Tibial nerve (tissue), 4 donors: ENCODE measurements at regions not wholly inside any gene's neighbourhood (a gene's known extent, or its start where the extent isn't known, plus 50 kb on each side); places are given as distances from the start of the nearest gene placed in this dataset.

Experiments used
- DNase-seq, 2 donors: peaks; one replicate each; pipeline ENCODE4 v3.0.0-alpha.2; 2019; ENCODE audit warnings: low spot score in 2 of 2
- H3K27ac ChIP-seq, 4 donors: fragments of 200-600 bp; sonication (generic) in 3 of 4; one replicate each; pipeline ENCODE4 v1.5.1; 2017 to 2019; ENCODE audit warnings: mild to moderate bottlenecking in 1 of 4
- H3K27me3 ChIP-seq, 2 donors: fragments of 200-600 bp; sonication (generic) in 1 of 2; one replicate each; pipeline versions ENCODE4 v1.5.1 to v1.6.0; 2017 to 2019
- H3K36me3 ChIP-seq, 3 donors: fragments of 200-600 bp; sonication (generic); one replicate each; pipeline ENCODE4 v1.5.1; 2018 to 2019
- H3K4me1 ChIP-seq, 4 donors: fragments of 200-600 bp; sonication (generic) in 3 of 4; one replicate each; pipeline ENCODE4 v1.5.1; 2017 to 2019
- H3K4me3 ChIP-seq, 4 donors: fragments of 200-600 bp; sonication (generic) in 3 of 4; one replicate each; pipeline ENCODE4 v1.5.1; 2017 to 2019; ENCODE audit warnings: mild to moderate bottlenecking in 1 of 4, moderate library complexity in 1 of 4
- H3K9me3 ChIP-seq, 4 donors: fragments of 200-600 bp; sonication (generic) in 3 of 4; one replicate each; pipeline ENCODE4 v1.5.1; 2017 to 2019
- CTCF ChIP-seq, 5 experiments: fragments of 200-600 bp in 3 of 5; fragments of 450-650 bp in 2 of 5; sonication (generic) in 3 of 5; IDR thresholded peaks; one replicate each; pipeline ENCODE4 v1.5.1; 2016 to 2019; ENCODE audit warnings: antibody characterized with exemption in 5 of 5, mild to moderate bottlenecking in 3 of 5, moderate library complexity in 2 of 5
- EP300 ChIP-seq, 2 donors: sonication (generic); formaldehyde crosslinking; IDR thresholded peaks; one replicate each; pipeline ENCODE4 v1.6.1; 2017; ENCODE audit warnings: antibody characterized with exemption in 2 of 2, mild to moderate bottlenecking in 1 of 2
- POLR2A ChIP-seq, 2 donors: fragments of 450-650 bp; IDR thresholded peaks; one replicate each; pipeline ENCODE4 v1.6.1; 2017; ENCODE audit warnings: antibody characterized with exemption in 2 of 2, mild to moderate bottlenecking in 2 of 2, moderate library complexity in 2 of 2
- WGBS, 2 donors: methylation state at CpG; one replicate each; pipeline ENCODE4 v1.1.5; 2018; 5-methylcytosine and 5-hydroxymethylcytosine counted together

DNA sequence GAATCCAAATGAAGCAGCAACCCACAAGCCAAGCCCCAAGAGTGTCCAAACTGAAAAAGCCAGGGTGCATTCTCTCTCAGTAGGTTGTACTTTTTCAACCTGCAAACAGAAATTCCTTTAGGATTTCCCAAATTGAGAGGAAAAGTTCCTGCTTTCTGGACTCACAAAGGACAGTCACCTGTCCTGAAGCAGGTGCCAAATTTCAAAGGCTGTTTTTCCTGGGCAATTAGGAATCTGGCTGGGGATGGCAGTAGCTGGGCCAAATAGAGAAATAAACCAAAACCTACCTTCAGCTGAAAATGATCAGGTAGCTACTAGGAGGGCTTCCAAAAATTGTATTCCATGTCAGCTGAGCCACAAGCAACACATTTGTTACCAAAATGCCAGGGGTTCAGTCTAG is 83.1 kb upstream of the TP63 start:
- Histone ChIP-seq H3K36me3 (no peaks in the 10 kb centered on the region), H3K27ac (no peak overlapping the region), H3K4me3 (no peak overlapping the region), H3K27me3 (no peaks in the 10 kb centered on the region), H3K4me1 (no peaks in the 10 kb centered on the region), H3K9me3 (peaks cover 0 to 26% (median 2%) of the 10 kb centered on the region in 4 donors)
- no peak for DNase-seq
- TF ChIP-seq CTCF (IDR thresholded peaks at IDR 0.05) (no peak), EP300 (IDR thresholded peaks at IDR 0.05) (no peak), POLR2A (IDR thresholded peaks at IDR 0.05) (no peak)

- Histone ChIP-seq H3K9me3 (peaks cover 0 to 31% (median 2%) of the 10 kb centered on the region in 4 donors), H3K27ac (no peak overlapping the region), H3K27me3 (no peaks in the 10 kb centered on the region), H3K4me1 (no peaks in the 10 kb centered on the region), H3K4me3 (no peak overlapping the region), H3K36me3 (no peaks in the 10 kb centered on the region)
- DNase-seq, result no peak
- TF ChIP-seq POLR2A (IDR thresholded peaks at IDR 0.05) (no peak), CTCF (IDR thresholded peaks at IDR 0.05) (no peak), EP300 (IDR thresholded peaks at IDR 0.05) (no peak)
- 48% methylated on average over 2 of the region's 2 CpGs for WGBS, 2 donors
Measured at GRCh38 chr3:189551007-189551406, 80.2 kb upstream of the TP63 start.

DNA sequence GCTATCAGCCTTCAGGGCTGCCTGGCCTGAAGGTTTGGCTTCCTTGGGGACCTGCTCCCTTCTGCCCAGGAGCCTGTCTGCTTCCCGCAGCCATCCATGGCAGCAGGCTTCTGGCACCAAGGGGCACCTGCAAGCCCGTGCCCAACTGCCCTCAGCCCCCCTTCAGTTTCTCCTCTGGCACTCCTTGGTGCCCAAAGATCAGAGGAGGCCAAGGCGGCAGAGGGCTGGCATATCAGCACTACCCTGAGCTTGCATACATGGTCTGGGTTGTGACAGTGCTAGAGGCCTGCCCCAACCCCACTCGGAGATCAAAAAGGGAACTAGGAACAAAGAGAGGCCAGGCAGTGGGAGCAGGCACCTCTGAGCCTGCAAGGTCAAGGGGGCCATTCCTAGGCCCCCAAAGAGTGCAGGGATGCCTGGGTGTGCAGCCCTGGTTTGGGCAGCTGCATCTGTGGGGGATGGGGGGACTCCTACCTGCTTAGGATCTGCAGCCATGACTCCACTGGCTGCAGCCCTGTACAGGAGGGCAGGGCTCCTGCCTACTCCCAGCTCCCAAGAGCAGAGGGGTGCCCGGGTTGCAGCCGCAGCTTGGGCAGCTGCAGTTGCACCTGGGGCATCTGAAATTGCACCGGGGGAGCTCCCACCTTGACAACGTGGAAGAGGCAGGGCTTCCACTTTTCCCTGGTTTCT is 76.2 kb upstream of the TP63 start:
- Histone ChIP-seq H3K27ac (no peak overlapping the region), H3K4me1 (no peaks in the 10 kb centered on the region), H3K36me3 (no peaks in the 10 kb centered on the region), H3K9me3 (peaks cover 0 to 27% (median 0%) of the 10 kb centered on the region in 4 donors), H3K4me3 (no peak overlapping the region), H3K27me3 (no peaks in the 10 kb centered on the region)
- 61 to 71% methylated on average over 4 to 8 of the region's 8 CpGs for WGBS, 2 donors
- DNase-seq, result no peak
- TF ChIP-seq CTCF (IDR thresholded peaks at IDR 0.05), result no peak
- no peak for TF ChIP-seq POLR2A (IDR thresholded peaks at IDR 0.05)
- no peak for TF ChIP-seq EP300 (IDR thresholded peaks at IDR 0.05)

GRCh38 chr3:189555558-189555881 is 75.7 kb upstream of the TP63 start:
- Histone ChIP-seq H3K4me1 (no peaks in the 10 kb centered on the region), H3K9me3 (peaks cover 0 to 21% (median 0%) of the 10 kb centered on the region in 4 donors), H3K4me3 (no peak overlapping the region), H3K27me3 (no peaks in the 10 kb centered on the region), H3K27ac (no peak overlapping the region), H3K36me3 (no peaks in the 10 kb centered on the region)
- no peak for TF ChIP-seq CTCF (IDR thresholded peaks at IDR 0.05)
- no peak for TF ChIP-seq POLR2A (IDR thresholded peaks at IDR 0.05)
- TF ChIP-seq EP300 (IDR thresholded peaks at IDR 0.05), result no peak
- 73 to 89% methylated on average over 1 of the region's 1 CpG for WGBS, 2 donors
- DNase-seq, result no peak

DNA sequence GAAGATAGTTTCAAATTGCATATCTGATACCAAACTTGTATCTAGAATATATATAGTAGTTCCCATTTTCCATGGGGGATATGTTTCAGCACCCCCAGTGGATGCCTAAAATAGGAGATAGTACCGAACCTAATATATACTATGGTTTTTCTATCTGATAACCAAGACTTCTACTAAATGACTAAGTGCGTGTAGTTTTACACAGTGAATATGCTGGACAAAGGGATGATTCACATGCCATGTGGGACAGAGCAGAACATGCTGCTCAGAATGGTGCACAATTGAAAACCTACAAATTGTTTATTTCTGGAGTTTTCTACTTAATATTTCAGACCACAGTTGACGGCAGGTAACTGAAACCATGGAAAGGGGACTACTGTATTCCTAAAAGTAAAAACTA is 73.4 kb upstream of the TP63 start:
- no peak overlapping the region for H3K27ac ChIP-seq
- no peak overlapping the region for H3K4me3 ChIP-seq
- H3K27me3 ChIP-seq, result no peaks in the 10 kb centered on the region
- WGBS, 2 donors, result 89 to 93% methylated on average over 3 of the region's 3 CpGs
- DNase-seq, result no peak
- no peak for TF ChIP-seq CTCF (IDR thresholded peaks at IDR 0.05)
- TF ChIP-seq POLR2A (IDR thresholded peaks at IDR 0.05), result no peak
- TF ChIP-seq EP300 (IDR thresholded peaks at IDR 0.05), result no peak
- no peaks in the 10 kb centered on the region for H3K4me1 ChIP-seq
- H3K36me3 ChIP-seq, result no peaks in the 10 kb centered on the region
- H3K9me3 ChIP-seq, result peaks cover 0 to 13% (median 0%) of the 10 kb centered on the region in 4 donors
